GM18502 (cell line): ENCODE measurements at regions not wholly inside any gene's neighbourhood (a gene's known extent, or its start where the extent isn't known, plus 50 kb on each side); places are given as distances from the start of the nearest gene placed in this dataset.
A peak's percentile ranks its signal among the peaks of the same experiment; 100 is the strongest.

Experiments
- ATAC-seq: cut with Tn5 transposase; IDR thresholded peaks from one replicate; pipeline ENCODE4 v1.9.1; 2021; ENCODE audit warnings: mild to moderate bottlenecking; ENCODE audit not compliant: unreplicated experiment, poor library complexity

DNA sequence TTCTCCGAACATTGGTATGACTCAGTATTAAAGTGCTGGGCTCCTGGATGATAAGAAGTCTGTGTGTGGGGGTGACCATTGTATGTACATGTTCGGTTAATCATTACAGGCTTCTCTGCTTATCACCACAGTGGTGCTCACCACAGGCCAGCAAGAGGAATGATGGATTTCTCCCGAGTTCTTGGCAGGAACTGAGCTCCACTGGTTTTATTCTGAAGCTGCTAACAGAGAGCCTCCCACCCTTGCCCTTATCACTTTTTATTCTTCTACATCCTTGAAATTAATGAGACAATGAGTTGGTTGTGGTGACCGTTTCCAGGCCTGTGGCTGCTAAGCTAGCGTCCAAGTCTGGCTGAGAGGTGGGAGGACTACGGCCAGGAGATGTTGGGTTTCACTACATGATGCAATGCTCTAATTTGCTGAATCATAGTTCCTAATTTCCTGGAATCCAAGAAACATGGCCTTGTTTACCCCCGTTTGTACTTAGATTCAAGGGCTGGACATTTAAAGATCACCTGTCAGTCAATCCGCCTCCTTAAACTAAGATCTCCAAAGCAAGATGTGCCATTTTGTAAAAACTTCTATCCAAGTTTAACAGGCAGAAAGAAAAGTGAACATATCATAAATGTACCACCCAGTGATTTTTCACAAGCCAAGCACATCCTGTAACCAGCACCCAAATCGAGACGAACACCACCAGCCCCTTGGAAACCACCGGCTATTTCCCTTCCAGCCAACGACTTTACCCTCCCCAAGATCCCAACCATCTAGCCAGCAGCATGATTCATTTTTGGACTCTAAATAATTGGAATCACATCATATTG, 172.5 kb downstream of the FOXA2 start:
- ATAC-seq = no peak

DNA sequence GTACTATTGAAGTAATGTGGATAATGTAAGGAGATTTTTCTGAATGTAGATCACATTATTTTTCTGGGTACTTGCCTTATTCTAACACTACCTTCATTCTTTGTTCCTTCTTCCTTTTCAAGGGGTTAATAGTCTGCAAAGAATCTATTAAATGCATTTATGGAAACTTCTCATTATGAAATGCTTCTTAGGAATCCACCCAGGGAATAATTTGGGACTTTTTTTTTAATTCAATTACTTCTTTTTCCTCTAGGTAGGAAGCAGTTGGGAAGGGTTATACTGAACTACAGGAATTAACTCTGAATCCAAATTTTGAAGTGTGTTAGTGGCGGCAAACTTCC, 173.1 kb downstream of the FOXA2 start:
- ATAC-seq = no peak

DNA sequence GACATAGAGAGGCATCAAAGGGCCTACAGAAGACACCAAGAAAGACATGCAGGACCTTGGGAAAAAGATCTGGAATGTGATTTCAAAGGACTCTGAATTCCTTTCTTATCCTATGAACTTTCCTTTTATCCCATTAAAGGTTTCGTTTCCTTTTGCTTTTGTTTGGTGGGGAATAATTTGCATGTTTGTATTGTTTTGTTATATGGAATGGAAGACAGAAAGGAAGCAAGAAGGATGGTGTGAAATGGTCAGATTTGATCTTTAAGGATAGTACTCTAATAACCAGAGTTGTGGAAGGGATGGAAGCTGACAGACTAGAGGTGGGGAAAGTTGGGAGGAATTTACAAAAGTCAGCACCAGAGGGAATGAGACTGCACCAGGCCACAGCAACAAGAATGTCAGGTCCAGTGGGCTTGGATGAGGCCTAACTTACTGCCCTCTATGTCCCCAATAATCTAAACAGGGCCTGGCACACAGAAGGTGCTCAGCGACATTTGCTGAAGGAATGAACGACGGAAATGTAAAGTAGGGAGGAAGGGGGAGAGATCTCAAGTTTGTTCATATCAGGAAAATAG, 173.7 kb downstream of the FOXA2 start:
- no peak for ATAC-seq

DNA sequence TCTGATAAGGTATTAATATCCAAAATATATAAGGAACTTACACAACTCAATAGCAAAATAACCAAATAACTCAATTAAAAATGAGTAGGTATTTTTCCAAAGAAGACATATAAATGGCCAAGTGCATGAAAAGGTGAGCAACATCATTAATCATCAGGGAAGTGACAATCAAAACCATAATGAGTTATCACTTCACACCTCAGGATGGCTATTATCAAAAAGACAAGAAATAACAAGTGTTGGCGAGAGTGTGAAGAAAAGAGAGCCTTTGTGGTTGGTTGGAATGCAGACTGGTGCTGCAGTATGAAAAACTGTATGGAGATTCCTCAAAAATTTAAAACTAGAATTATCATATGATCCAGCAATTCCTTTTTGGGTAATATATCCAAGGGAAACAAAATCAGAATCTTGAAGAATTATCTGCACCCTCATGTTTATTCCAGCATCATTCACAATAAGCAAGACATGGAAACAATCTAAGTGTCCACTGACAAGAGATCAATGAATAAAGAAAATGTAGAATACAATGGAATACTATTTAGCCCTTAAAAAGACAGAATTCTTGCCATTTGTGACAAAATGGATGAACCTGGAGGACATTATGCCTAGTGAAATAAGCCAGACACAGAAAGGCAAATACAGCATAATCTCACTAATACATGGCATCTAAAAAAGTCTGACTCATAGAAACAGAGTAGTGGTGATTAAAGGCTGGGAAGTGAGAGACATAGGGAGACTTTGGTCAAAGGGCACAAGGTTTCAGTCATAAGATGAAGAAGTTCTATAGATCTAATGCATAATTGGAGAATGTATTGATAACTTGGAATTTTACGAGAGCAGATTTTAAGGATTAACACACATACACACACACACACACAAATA, 175.6 kb downstream of the FOXA2 start:
- no peak for ATAC-seq

DNA sequence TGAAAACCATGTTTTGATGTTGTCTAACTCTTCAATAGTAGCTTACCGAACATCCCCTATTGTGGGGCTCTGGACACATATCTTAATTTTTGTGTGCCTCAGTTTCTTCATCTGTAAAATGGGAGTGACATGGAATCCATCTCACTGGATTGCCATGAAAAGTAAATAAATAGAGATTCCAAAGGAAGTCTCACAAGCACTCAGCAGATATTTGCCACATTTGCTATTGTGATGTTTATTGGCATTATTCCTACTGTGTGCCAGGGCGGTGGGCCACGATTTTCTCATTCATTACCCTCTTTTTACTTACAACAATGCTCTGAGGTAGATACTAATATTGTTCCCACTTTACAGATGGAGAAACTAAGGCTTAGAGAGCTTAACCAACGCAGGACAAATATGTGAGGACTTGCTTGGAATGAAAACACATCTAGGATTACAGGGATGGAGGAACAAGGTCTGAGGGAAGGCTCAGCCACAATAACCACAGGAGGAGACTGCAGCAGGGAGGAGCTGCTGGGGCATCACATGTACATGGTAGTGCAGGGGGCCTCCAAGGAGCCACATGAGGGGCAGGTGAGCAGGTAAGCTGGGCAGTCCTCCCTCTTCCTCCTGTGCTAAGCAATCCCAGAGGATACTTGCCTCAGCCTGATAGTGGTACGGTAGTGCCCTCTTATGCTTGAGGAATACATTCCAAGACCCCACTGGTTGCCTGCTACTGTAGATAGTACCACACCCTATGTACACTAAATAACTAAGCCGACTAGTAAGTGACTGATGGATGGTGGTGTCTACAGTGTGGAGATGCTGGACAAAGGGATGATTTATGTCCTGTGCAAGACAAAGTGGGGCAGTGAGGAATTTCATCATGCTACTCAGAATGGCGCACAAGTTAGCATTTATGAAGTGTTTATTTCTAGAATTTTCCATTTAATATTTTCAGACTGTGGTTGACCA, 176.9 kb downstream of the FOXA2 start:
- no peak for ATAC-seq

DNA sequence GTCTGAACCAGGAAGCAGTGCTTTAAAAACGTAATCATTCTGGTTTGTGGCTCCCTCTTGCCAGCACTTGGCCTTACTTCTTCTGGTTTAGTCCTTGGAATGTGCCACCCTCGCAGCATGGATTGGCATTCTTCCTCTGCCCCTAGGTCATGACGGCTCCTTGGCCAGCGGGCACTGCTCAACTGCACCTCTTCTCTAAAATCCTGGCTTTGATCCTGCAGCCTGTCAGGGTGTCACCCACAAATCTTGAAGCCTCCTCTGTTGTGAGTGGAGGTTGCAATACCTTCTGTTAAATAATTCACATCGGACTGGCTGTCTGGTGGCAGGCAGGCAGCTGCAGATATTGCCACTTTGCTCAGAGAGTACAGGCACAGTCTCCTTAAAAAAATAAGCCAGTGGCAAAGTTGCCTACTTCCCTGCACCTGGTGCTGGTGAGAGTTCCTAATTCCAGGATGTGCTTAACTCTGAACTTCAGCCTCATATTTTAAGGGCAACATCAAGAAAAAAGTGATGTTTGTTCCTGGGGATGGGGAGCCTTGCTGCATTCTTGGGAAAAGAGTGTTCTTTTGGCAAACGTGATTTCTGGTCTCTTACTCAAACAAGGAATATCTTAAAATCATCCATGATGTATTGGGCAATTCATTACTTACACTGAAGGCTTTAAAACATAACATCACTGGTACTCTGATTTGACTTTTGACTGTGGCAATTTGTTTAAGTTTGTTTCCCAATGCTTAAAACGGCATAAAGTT, 179.8 kb downstream of the FOXA2 start:
- ATAC-seq = no peak

DNA sequence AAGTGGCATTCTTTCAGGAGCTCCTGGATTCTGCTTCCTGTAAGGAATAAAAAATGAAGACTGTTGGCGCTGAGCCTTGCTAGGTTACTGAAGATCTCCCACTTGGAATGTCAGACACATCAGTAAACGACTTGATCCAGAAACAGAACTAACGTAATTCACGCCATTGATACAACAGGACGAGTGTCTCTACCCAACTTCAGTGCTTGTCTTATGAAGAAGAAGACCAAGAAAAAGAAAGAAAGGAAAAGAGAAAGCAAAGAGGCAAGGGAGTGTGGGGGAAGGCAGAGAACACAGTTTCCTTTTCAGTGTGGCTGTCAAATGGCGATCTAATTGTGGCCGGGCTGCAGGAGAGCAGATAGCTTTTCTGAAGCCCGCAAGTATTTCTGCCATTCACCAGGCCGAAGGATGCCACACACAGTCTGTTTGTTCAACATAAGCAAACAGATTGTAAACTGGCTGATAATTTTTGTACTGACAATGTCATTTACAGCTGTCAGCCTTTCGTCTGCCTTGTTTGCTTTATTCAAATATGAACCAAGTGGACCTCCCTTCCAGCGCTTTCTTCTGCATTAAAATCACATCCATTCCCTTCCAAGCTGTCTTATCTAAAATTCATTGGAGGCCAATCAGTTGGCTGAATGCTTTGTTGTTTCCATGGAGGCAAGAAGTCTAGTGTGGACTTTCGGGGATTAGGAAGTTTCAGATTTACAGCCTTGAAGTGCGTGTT, 180.6 kb downstream of the FOXA2 start:
- peak; percentile 47 for ATAC-seq

DNA sequence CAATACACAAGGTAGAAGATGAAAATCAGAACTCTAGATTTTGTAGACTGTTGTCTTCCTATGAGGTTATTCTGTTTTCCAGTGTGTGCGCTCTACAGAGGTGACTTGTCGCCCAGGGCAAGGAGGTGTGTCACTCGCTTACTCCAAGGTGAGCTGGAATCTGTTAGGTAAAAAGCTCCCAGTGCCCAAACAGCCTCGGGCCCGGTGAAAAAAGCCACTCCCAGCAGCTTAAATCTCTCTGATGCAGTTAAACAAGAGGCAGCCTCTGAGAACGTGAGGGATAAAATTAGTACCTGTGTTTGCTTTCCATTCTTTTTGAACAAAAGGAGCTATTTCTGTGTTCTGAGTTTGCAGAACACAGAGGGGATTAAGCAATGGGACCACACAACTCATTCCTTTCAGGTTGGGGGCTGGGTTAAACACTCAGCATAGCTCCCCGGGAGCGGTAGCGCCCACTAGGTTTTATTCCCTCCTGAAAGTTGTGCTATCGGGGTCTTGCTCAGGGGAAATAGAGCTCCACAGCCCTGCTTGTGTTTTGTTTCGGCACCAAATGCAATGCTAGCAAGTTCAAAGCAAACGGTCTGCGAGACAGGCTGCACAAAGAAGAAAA, 181.2 kb downstream of the FOXA2 start:
- ATAC-seq = peak; percentile 28

DNA sequence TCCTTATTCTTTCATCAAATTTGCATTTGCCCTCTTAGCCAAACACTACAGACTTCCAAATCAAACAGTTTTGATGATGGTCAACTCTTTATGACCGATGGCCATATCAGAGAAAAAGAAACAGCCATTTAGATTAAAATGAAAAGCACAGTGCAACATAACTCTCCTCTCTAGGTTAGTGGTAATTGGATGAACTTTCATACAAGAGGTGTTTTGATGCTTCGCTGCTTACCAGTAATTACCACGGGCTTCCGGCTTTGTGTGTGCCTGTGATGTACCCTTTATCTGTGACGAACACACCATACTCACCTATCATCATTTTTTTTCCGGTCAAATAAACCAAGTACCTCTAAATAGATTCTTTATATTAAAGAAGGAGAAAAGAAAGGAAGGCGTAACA, 181.8 kb downstream of the FOXA2 start:
- ATAC-seq = no peak

DNA sequence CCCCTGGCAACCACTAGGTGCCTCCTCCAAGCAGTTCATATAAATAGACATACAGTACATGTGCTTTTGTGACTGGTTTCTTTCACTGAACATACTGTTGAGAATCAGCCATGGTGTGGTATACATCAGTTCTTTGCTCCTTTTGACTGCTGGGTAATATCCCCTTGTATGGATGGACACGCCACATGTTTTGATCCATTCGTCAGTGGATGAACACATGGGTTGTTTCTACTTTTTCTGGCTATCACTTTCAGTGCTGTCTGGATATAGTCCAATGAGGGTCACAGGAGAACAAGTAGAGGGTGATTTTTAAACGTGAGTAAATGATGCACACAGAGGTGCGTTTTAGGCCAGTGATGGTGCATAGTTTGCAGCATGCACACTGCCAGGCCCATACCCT, 183.9 kb downstream of the FOXA2 start:
- no peak for ATAC-seq

DNA sequence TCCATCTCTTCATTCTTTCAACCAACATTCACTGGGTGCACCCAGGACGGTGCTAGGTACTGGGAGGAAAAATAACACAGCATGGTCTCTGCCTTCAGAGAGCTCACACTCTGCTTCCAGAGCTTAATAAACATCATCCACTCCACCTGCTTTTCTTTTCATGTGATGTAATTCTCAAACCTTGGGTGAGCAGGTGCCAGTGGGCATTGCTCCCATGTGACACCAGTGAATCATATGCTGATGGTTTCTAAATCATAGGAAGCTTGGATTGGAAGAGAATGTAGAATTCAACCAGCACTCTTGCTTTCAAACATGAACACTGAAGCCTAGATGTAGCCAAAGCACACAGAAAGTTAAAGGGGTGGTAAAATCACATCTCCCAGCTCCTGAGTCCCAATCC, 189.8 kb downstream of the FOXA2 start:
- no peak for ATAC-seq

DNA sequence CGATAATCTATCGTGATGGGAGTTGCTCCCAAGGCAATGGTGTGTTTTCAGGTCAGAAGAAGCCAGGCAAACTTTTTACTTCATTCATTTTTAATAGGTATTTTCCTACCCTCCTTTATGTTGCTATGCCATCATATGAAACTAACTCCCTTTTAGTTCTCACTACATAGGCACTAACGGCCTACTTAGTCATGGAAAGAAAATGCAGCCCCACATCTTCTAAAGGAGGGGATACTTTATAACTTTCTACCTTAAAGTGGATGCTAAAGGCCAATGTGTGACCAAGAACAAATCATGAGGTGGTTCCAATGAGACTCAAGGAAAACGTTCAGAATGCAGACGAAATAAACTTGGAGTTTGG, 193.8 kb downstream of the FOXA2 start:
- ATAC-seq = no peak

DNA sequence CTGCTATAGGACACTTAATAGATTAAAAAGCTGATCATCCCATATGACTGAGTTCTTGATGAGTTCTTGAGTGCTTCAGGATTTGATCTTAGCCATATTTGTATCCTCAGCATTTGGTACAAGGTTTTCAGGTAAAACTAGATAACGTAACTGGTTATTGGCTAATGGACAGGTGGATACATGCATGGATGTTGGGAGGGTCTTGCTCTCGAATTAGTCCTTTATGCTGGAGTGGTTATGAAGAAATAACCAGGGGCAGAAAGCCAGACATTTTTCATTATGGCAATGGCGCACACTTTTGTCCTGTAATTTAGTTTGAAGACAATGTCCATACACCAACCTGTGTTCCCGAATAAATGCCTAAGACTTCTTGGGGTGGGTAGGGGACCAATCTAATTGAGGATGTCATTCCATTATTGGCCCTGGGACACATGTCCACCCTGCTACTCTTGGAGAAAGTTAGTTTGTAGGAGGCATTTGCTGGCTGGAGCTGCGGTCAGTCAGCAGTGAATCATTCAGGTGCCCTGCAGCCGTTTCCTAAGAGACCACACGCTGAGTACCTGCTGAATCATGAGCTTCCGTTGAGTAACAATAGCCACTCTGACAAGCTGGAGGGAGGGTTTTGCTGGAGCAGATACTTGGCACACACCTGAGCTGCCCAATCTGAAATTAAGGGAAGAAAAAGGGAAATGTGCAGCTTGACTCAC, 194.4 kb downstream of the FOXA2 start:
- ATAC-seq = no peak

DNA sequence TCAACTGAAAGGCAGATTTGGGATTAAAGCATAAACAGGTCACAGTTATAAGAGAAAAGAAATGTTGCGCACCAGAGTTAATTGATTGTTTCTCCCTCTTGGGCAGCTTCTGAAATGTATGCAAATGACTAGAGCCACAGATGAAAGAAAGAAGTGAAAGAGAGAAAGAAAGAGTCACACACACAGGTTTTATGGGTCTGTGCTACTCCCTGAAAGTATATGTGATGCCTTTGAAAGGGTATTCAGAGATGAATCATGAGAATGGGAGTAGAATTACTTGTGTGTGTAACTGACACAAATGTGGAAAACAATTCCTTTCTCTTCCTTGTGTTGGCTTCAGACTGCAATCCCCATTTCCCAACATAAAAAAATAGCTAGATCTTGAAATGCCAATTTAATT, 196.9 kb downstream of the FOXA2 start:
- ATAC-seq = no peak

DNA sequence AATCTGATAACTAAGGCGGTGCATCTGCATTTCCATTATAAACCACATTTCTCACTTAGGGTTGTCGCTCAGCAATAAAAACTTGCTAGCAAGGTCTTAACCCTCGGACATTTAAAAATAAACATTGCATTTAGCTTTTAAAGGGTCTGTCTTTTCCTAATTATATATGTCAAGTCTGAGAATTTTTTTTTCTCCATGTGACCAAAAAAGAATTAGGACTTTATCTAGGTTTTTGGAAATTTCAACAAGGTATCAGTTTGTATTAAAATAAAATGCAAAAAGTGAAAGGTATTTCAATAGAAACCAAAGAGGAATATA, 198.1 kb downstream of the FOXA2 start:
- no peak for ATAC-seq

DNA sequence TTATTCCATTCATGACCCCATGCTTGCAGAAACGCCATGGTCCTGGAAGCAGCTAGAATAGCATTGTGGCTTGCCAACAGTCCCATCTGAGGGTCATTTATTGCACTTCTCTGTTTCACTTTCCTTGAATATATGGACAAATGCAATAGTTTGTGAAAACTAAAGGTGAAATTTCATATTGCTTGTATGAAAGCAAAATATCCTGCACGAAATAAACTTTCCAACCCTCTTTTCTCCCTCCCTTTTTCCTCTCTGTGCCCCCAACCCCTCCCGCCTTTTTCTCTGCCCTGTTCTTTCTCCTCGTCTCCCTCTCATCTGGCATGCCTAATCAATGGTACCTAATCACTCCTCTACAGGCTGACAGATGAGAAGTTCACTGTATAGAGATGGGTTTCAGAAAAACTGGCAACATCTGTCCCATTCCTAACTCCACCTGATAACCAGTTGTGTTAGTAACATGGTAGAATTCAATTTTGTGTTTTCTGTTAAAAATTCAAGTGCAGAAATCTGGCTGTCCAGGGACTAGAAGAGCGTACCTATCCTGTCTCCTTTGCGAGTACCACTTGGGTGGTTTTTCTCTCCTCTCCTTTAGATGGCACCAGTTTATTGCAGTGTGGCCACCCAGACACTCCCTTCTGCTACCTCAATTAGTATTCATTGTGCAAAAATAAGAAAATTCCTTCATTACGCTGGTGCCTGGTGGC, 198.6 kb downstream of the FOXA2 start:
- ATAC-seq = no peak

DNA sequence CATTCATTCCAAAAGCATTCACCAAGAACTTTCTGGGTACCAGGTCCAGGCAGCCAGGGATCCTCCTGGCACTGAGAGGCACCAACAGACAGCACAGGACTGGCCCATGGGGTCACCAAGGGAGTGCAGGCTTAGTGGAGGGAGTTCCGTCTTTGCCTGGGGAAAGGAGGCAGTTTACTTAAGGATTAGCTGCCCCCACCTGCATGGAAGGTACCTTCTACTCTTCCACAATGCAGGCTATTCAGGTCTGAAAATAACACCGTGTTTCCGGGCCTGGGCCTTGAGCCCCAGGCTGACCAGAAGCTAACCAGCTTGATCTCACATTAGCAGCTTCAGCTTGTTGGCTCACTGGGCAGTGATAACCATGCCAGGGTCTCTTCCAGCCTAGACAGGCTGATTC, 199.4 kb downstream of the FOXA2 start:
- no peak for ATAC-seq

DNA sequence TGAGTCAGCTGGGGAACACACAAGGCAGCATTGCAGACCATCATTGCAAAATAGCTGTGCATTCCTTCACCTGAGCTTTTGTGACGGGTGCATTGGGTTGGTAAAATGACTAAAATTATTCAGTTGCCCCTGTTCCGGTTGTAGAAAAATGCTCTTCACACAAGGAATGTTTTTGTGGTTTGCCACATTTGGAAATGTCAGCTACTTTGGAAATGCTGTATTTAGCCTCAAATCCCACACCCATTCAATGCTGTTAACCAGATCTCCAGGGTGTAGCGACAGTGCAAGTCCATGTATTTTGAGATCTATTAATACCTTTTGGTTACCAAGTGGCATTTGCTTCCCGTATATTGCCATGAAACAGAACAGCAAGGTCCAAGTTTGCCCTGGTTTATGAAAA, 201.2 kb downstream of the FOXA2 start:
- no peak for ATAC-seq
